ENCODE measurements at regions not wholly inside any gene's neighbourhood (a gene's known extent, or its start where the extent isn't known, plus 50 kb on each side); places are given as distances from the start of the nearest gene placed in this dataset.

- intact Hi-C loops (cut with micrococcal nuclease) = no loop called here
- ATAC-seq (no peak), DNase-seq (no peak)
- H3K36me3 Mint-ChIP-seq (ENCODE audit: low read depth) = no peaks in the 10 kb centered on the region
- CTCF ChIA-PET = no interaction called here
- peaks cover 1% of the 10 kb centered on the region for H3K9me3 Mint-ChIP-seq
- no peaks in the 10 kb centered on the region for H3K27me3 Mint-ChIP-seq
- no peak overlapping the region for H3K4me3 Mint-ChIP-seq
- H3K4me1 Mint-ChIP-seq (ENCODE audit: low read depth) = no peaks in the 10 kb centered on the region
- H3K27ac Mint-ChIP-seq = no peak overlapping the region
- no peak for TF ChIP-seq CTCF (IDR thresholded peaks at IDR 0.05)
- POLR2A ChIA-PET = no interaction called here
Measured at GRCh38 chr10:130438861-130439260, 302.7 kb downstream of the GLRX3 start.

- H3K36me3 Mint-ChIP-seq (ENCODE audit: low read depth) = no peaks in the 10 kb centered on the region
- no peak overlapping the region for H3K27ac Mint-ChIP-seq
- intact Hi-C loops (cut with micrococcal nuclease) = no loop called here
- TF ChIP-seq CTCF (IDR thresholded peaks at IDR 0.05) = no peak
- no peaks in the 10 kb centered on the region for H3K4me1 Mint-ChIP-seq (ENCODE audit: low read depth)
- DNase-seq (no peak), ATAC-seq (no peak)
- no peak overlapping the region for H3K4me3 Mint-ChIP-seq
- peaks cover 1% of the 10 kb centered on the region for H3K9me3 Mint-ChIP-seq
- POLR2A ChIA-PET = no interaction called here
- CTCF ChIA-PET = no interaction called here
- H3K27me3 Mint-ChIP-seq = no peaks in the 10 kb centered on the region
Measured at GRCh38 chr10:130439766-130440165, 303.6 kb downstream of the GLRX3 start.

GRCh38 chr10:130440494-130440893 lies 304.3 kb downstream of the GLRX3 start:
- ChIA-PET POLR2A (no interaction called here), CTCF (no interaction called here)
- DNase-seq (no peak), ATAC-seq (no peak)
- TF ChIP-seq CTCF (IDR thresholded peaks at IDR 0.05) = no peak
- Mint-ChIP-seq H3K4me3 (no peak overlapping the region), H3K4me1 (ENCODE audit: low read depth) (no peaks in the 10 kb centered on the region), H3K36me3 (ENCODE audit: low read depth) (no peaks in the 10 kb centered on the region), H3K27me3 (no peaks in the 10 kb centered on the region), H3K27ac (no peak overlapping the region), H3K9me3 (peaks cover 1% of the 10 kb centered on the region)
- intact Hi-C loops (cut with micrococcal nuclease) = no loop called here

- Mint-ChIP-seq H3K36me3 (ENCODE audit: low read depth) (no peaks in the 10 kb centered on the region), H3K4me3 (no peak overlapping the region), H3K27ac (no peak overlapping the region), H3K9me3 (no peaks in the 10 kb centered on the region), H3K27me3 (no peaks in the 10 kb centered on the region), H3K4me1 (ENCODE audit: low read depth) (no peaks in the 10 kb centered on the region)
- ChIA-PET CTCF (no interaction called here), POLR2A (no interaction called here)
- intact Hi-C loops (cut with micrococcal nuclease) = no loop called here
- ATAC-seq (no peak), DNase-seq (no peak)
- TF ChIP-seq CTCF (IDR thresholded peaks at IDR 0.05) = no peak
Measured at GRCh38 chr10:130440971-130441370, 304.8 kb downstream of the GLRX3 start.

GRCh38 chr10:130443066-130443465 lies 306.9 kb downstream of the GLRX3 start:
- H3K27me3 Mint-ChIP-seq = no peaks in the 10 kb centered on the region
- no peak overlapping the region for H3K27ac Mint-ChIP-seq
- no peak for DNase-seq
- ChIA-PET POLR2A (no interaction called here), CTCF (no interaction called here)
- H3K4me1 Mint-ChIP-seq (ENCODE audit: low read depth) = no peaks in the 10 kb centered on the region
- H3K4me3 Mint-ChIP-seq = no peak overlapping the region
- H3K36me3 Mint-ChIP-seq (ENCODE audit: low read depth) = no peaks in the 10 kb centered on the region
- no peaks in the 10 kb centered on the region for H3K9me3 Mint-ChIP-seq
- intact Hi-C loops (cut with micrococcal nuclease) = no loop called here
- ATAC-seq = no peak
- TF ChIP-seq CTCF (IDR thresholded peaks at IDR 0.05) = no peak

All from activated CD8-positive, alpha-beta T cell treated with anti-CD3 and anti-CD28 coated beads for 36 hours (primary cell).